IPS-NIHi7 (cell line): ENCODE measurements at regions not wholly inside any gene's neighbourhood (a gene's known extent, or its start where the extent isn't known, plus 50 kb on each side); places are given as distances from the start of the nearest gene placed in this dataset.
"Not testable (repeated sequence)": the region's sequence is repeated elsewhere in the genome, so short reads cannot be mapped to it uniquely, and the experiment has no call there.

Experiments used
- DNase-seq: peaks from one replicate; pipeline ENCODE4 v3.0.0; 2012; ENCODE audit warnings: mixed read lengths; ENCODE audit errors: extremely low spot score

- DNase-seq = no peak
Observed at GRCh38 chr13:34360702-34361101, 542.8 kb downstream of the RFC3 start.

- no peak for DNase-seq
Observed at GRCh38 chr13:34361560-34361959, 543.6 kb downstream of the RFC3 start.

- no peak for DNase-seq
Observed at GRCh38 chr13:34363266-34363665, 545.3 kb downstream of the RFC3 start.

- no peak for DNase-seq
Observed at GRCh38 chr13:34364633-34365032, 546.7 kb downstream of the RFC3 start.

- no peak for DNase-seq
Observed at GRCh38 chr13:34369931-34370330, 552.0 kb downstream of the RFC3 start.

- no peak for DNase-seq
Observed at GRCh38 chr13:34371108-34371507, 553.2 kb downstream of the RFC3 start.

GRCh38 chr13:34371645-34372395, 553.9 kb downstream of the RFC3 start:
- DNase-seq = no peak

- DNase-seq = no peak
Observed at GRCh38 chr13:34372581-34372980, 554.6 kb downstream of the RFC3 start.

GRCh38 chr13:34376483-34376882, 558.5 kb downstream of the RFC3 start:
- DNase-seq = no peak

- no peak for DNase-seq
Observed at GRCh38 chr13:34381228-34381627, 560.8 kb upstream of the NBEA start.

- DNase-seq = no peak
Observed at GRCh38 chr13:34383728-34384127, 558.3 kb upstream of the NBEA start.

GRCh38 chr13:34386229-34386628, 555.8 kb upstream of the NBEA start:
- DNase-seq = not testable (repeated sequence)

GRCh38 chr13:34391076-34391475, 551.0 kb upstream of the NBEA start:
- no peak for DNase-seq

GRCh38 chr13:34401696-34402095, 540.4 kb upstream of the NBEA start:
- DNase-seq = no peak

- DNase-seq = no peak
Observed at GRCh38 chr13:34405410-34406181, 536.5 kb upstream of the NBEA start.

- DNase-seq = no peak
Observed at GRCh38 chr13:34408640-34409039, 533.4 kb upstream of the NBEA start.

- no peak for DNase-seq
Observed at GRCh38 chr13:34409496-34410182, 532.4 kb upstream of the NBEA start.

- no peak for DNase-seq
Observed at GRCh38 chr13:34410678-34411077, 531.4 kb upstream of the NBEA start.

GRCh38 chr13:34411177-34411576, 530.9 kb upstream of the NBEA start:
- DNase-seq = no peak

GRCh38 chr13:34411894-34412293, 530.2 kb upstream of the NBEA start:
- no peak for DNase-seq

GRCh38 chr13:34412295-34412694, 529.8 kb upstream of the NBEA start:
- DNase-seq = no peak

GRCh38 chr13:34412817-34413375, 529.2 kb upstream of the NBEA start:
- DNase-seq = no peak
